ENCODE measurements at regions not wholly inside any gene's neighbourhood (a gene's known extent, or its start where the extent isn't known, plus 50 kb on each side); places are given as distances from the start of the nearest gene placed in this dataset.
"Not testable (repeated sequence)": the region's sequence is repeated elsewhere in the genome, so short reads cannot be mapped to it uniquely, and the experiment has no call there.

DNA sequence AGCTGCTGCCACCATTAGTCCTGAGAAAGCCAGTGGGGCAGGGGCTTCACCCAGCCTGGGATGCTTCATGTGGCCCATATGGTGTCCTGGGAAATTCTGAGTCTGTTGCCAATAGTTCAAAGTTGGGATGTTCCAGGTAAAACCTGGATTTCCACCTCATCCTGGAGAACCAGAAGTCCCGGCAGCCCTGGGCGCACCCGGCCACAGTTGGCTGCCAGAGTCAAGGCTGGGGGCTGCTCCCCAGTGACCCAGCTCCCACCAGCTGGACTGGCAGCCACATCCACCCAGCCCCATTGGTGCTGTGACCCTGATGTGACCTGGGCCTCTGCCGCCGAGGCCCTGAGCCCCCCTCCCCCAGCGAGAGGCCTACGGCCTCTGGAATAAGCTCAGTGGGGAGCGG, 336.1 kb downstream of the ADGRD1 start:
- TF ChIP-seq POLR2A (IDR thresholded peaks at IDR 0.05; ENCODE audit: low read length); GATA1 (IDR thresholded peaks at IDR 0.05; ENCODE audit: low read depth, low read length): not testable (repeated sequence)
